Renal cortex interstitium (tissue), 11 donors: ENCODE measurements at regions not wholly inside any gene's neighbourhood (a gene's known extent, or its start where the extent isn't known, plus 50 kb on each side); places are given as distances from the start of the nearest gene placed in this dataset.

Source experiments
- DNase-seq, 11 donors: peaks; one replicate each; pipeline ENCODE4 v3.0.0-alpha.2; 2013; ENCODE audit warnings: low read depth in 9 of 11, low spot score in 4 of 11; ENCODE audit errors: extremely low read depth in 1 of 11

GRCh38 chr5:120405923-120406322, 58.2 kb upstream of the PRR16 start:
- DNase-seq = no peak

GRCh38 chr5:120413686-120414085, 50.4 kb upstream of the PRR16 start:
- DNase-seq = no peak
